SK-N-SH (cell line): ENCODE measurements at regions not wholly inside any gene's neighbourhood (a gene's known extent, or its start where the extent isn't known, plus 50 kb on each side); places are given as distances from the start of the nearest gene placed in this dataset.

Experiments used
- GABPA ChIP-seq: IDR thresholded peaks from 2 replicates; pipeline ENCODE4 v1.4.0; 2012; ENCODE audit warnings: low read depth, mild to moderate bottlenecking
- TF ChIP-seq, protein P1 (sequence below): IDR thresholded peaks from 2 replicates; pipeline ENCODE4 v1.4.0; 2012; ENCODE audit warnings: low read depth

- no peak for TF ChIP-seq GABPA
- TF ChIP-seq, protein P1, sequence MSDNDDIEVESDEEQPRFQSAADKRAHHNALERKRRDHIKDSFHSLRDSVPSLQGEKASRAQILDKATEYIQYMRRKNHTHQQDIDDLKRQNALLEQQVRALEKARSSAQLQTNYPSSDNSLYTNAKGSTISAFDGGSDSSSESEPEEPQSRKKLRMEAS = no peak
Observed at GRCh38 chr9:13429301-13430190, 150.1 kb upstream of the MPDZ start.
